Femur (tissue), 1 donor: ENCODE measurements at regions not wholly inside any gene's neighbourhood (a gene's known extent, or its start where the extent isn't known, plus 50 kb on each side); places are given as distances from the start of the nearest gene placed in this dataset.

Experiments used
- DNase-seq: peaks from one replicate; pipeline ENCODE4 v3.0.0-alpha.2; 2017

GRCh38 chr2:34012715-34013302 lies 413.7 kb upstream of the FAM98A start:
- peak; percentile 66 for DNase-seq

GRCh38 chr2:34011684-34012083 lies 412.6 kb upstream of the FAM98A start:
- no peak for DNase-seq

- DNase-seq: no peak
Measured at GRCh38 chr2:34005901-34006300, 406.8 kb upstream of the FAM98A start.

GRCh38 chr2:34004936-34005335 lies 405.8 kb upstream of the FAM98A start:
- no peak for DNase-seq

- DNase-seq: no peak
Measured at GRCh38 chr2:34003795-34004194, 404.7 kb upstream of the FAM98A start.

GRCh38 chr2:34001557-34001956 lies 402.5 kb upstream of the FAM98A start:
- DNase-seq: no peak

GRCh38 chr2:33984131-33984530 lies 385.0 kb upstream of the FAM98A start:
- DNase-seq: no peak

- DNase-seq: no peak
Measured at GRCh38 chr2:33978471-33978870, 379.4 kb upstream of the FAM98A start.

- no peak for DNase-seq
Measured at GRCh38 chr2:33975498-33975897, 376.4 kb upstream of the FAM98A start.

- DNase-seq: no peak
Measured at GRCh38 chr2:33967103-33967502, 368.0 kb upstream of the FAM98A start.

GRCh38 chr2:33958591-33958990 lies 359.5 kb upstream of the FAM98A start:
- no peak for DNase-seq

- no peak for DNase-seq
Measured at GRCh38 chr2:33949371-33949770, 350.3 kb upstream of the FAM98A start.

- DNase-seq: no peak
Measured at GRCh38 chr2:33946193-33946592, 347.1 kb upstream of the FAM98A start.

- DNase-seq: no peak
Measured at GRCh38 chr2:33933203-33933602, 334.1 kb upstream of the FAM98A start.

- DNase-seq: no peak
Measured at GRCh38 chr2:33931164-33931563, 332.1 kb upstream of the FAM98A start.

GRCh38 chr2:33929467-33929866 lies 330.4 kb upstream of the FAM98A start:
- no peak for DNase-seq

- no peak for DNase-seq
Measured at GRCh38 chr2:33927756-33928155, 328.7 kb upstream of the FAM98A start.

GRCh38 chr2:33925311-33925710 lies 326.2 kb upstream of the FAM98A start:
- no peak for DNase-seq

GRCh38 chr2:33924586-33925169 lies 325.6 kb upstream of the FAM98A start:
- DNase-seq: no peak

GRCh38 chr2:33917252-33917651 lies 318.2 kb upstream of the FAM98A start:
- DNase-seq: no peak

GRCh38 chr2:33913071-33913616 lies 314.0 kb upstream of the FAM98A start:
- no peak for DNase-seq

- DNase-seq: no peak
Measured at GRCh38 chr2:33911327-33911726, 312.2 kb upstream of the FAM98A start.

- no peak for DNase-seq
Measured at GRCh38 chr2:33909945-33910695, 311.0 kb upstream of the FAM98A start.

- no peak for DNase-seq
Measured at GRCh38 chr2:33907866-33908265, 308.8 kb upstream of the FAM98A start.
